Dendritic cell treated with granulocyte-macrophage colony-stimulating factor and Interleukin-4, amounts not matched to agents 40 ng/mL and 50 ng/mL, for 4 days (primary cell): ENCODE measurements at regions not wholly inside any gene's neighbourhood (a gene's known extent, or its start where the extent isn't known, plus 50 kb on each side); places are given as distances from the start of the nearest gene placed in this dataset.
"Not testable (repeated sequence)": the region's sequence is repeated elsewhere in the genome, so short reads cannot be mapped to it uniquely, and the experiment has no call there.

Experiments used
- H3K27ac Mint-ChIP-seq: one replicate; pipeline ENCODE4 v1.8.0; 2022; ENCODE audit warnings: mild to moderate bottlenecking, mixed read lengths
- H3K27me3 Mint-ChIP-seq: one replicate; pipeline ENCODE4 v1.8.0; 2022; ENCODE audit warnings: mild to moderate bottlenecking, mixed read lengths
- H3K36me3 Mint-ChIP-seq: one replicate; pipeline ENCODE4 v1.8.0; 2022; ENCODE audit warnings: low read depth, mixed read lengths
- H3K4me1 Mint-ChIP-seq: one replicate; pipeline ENCODE4 v1.8.0; 2022; ENCODE audit warnings: low read depth, mixed read lengths
- H3K4me3 Mint-ChIP-seq: one replicate; pipeline ENCODE4 v1.8.0; 2022; ENCODE audit warnings: mild to moderate bottlenecking, moderate library complexity, mixed read lengths
- H3K9me3 Mint-ChIP-seq: one replicate; pipeline ENCODE4 v1.8.0; 2022; ENCODE audit warnings: mixed read lengths
- intact Hi-C: fragments of 100-400 bp; cut with micrococcal nuclease; formaldehyde crosslinking; loops from one replicate; pipeline ENCODE4 v1.15.0; 2022

- Mint-ChIP-seq H3K4me3 (no peak overlapping the region), H3K36me3 (no peaks in the 10 kb centered on the region), H3K27ac (no peak overlapping the region), H3K4me1 (no peaks in the 10 kb centered on the region), H3K9me3 (peaks cover 20% of the 10 kb centered on the region), H3K27me3 (no peaks in the 10 kb centered on the region)
- intact Hi-C loops = no loop called here
Measured at GRCh38 chr21:19065164-19065563, 661.6 kb upstream of the TMPRSS15 start.

GRCh38 chr21:19076031-19076430, 672.4 kb upstream of the TMPRSS15 start:
- H3K4me1 Mint-ChIP-seq = no peaks in the 10 kb centered on the region
- no peak overlapping the region for H3K4me3 Mint-ChIP-seq
- no peaks in the 10 kb centered on the region for H3K27me3 Mint-ChIP-seq
- H3K27ac Mint-ChIP-seq = no peak overlapping the region
- H3K9me3 Mint-ChIP-seq = peaks cover 55% of the 10 kb centered on the region
- intact Hi-C loops = no loop called here
- no peaks in the 10 kb centered on the region for H3K36me3 Mint-ChIP-seq

GRCh38 chr21:19109694-19110093, 706.1 kb upstream of the TMPRSS15 start:
- no peaks in the 10 kb centered on the region for H3K4me1 Mint-ChIP-seq
- intact Hi-C loops = no loop called here
- H3K27me3 Mint-ChIP-seq = no peaks in the 10 kb centered on the region
- peaks cover 10% of the 10 kb centered on the region for H3K9me3 Mint-ChIP-seq
- H3K36me3 Mint-ChIP-seq = no peaks in the 10 kb centered on the region
- H3K4me3 Mint-ChIP-seq = no peak overlapping the region
- no peak overlapping the region for H3K27ac Mint-ChIP-seq

- H3K27ac Mint-ChIP-seq, H3K27me3 Mint-ChIP-seq, intact Hi-C loops, H3K4me1 Mint-ChIP-seq, H3K4me3 Mint-ChIP-seq, H3K36me3 Mint-ChIP-seq: not testable (repeated sequence)
- H3K9me3 Mint-ChIP-seq = peaks cover 29% of the 10 kb centered on the region
Measured at GRCh38 chr21:19119259-19119658, 715.7 kb upstream of the TMPRSS15 start.

- H3K27ac Mint-ChIP-seq = no peak overlapping the region
- intact Hi-C loops = no loop called here
- H3K4me3 Mint-ChIP-seq = no peak overlapping the region
- peaks cover 34% of the 10 kb centered on the region for H3K9me3 Mint-ChIP-seq
- no peaks in the 10 kb centered on the region for H3K36me3 Mint-ChIP-seq
- H3K27me3 Mint-ChIP-seq = no peaks in the 10 kb centered on the region
- no peaks in the 10 kb centered on the region for H3K4me1 Mint-ChIP-seq
Measured at GRCh38 chr21:19120591-19120990, 717.0 kb upstream of the TMPRSS15 start.

GRCh38 chr21:19122356-19122755, 718.8 kb upstream of the TMPRSS15 start:
- no peak overlapping the region for H3K27ac Mint-ChIP-seq

GRCh38 chr21:19123053-19123452, 719.5 kb upstream of the TMPRSS15 start:
- Mint-ChIP-seq H3K27ac (no peak overlapping the region), H3K27me3 (no peaks in the 10 kb centered on the region), H3K36me3 (no peaks in the 10 kb centered on the region), H3K9me3 (peaks cover 50% of the 10 kb centered on the region), H3K4me3 (no peak overlapping the region), H3K4me1 (no peaks in the 10 kb centered on the region)
- intact Hi-C loops = no loop called here

More at GRCh38 chr21:19122356-19122755, 718.8 kb upstream of the TMPRSS15 start:
- intact Hi-C loops = no loop called here
- H3K36me3 Mint-ChIP-seq = no peaks in the 10 kb centered on the region
- H3K4me1 Mint-ChIP-seq = no peaks in the 10 kb centered on the region
- peaks cover 50% of the 10 kb centered on the region for H3K9me3 Mint-ChIP-seq
- no peak overlapping the region for H3K4me3 Mint-ChIP-seq
- H3K27me3 Mint-ChIP-seq = no peaks in the 10 kb centered on the region

GRCh38 chr21:19123525-19123924, 719.9 kb upstream of the TMPRSS15 start:
- H3K4me3 Mint-ChIP-seq = no peak overlapping the region
- intact Hi-C loops = no loop called here
- peaks cover 50% of the 10 kb centered on the region for H3K9me3 Mint-ChIP-seq
- no peaks in the 10 kb centered on the region for H3K36me3 Mint-ChIP-seq
- no peaks in the 10 kb centered on the region for H3K27me3 Mint-ChIP-seq
- H3K27ac Mint-ChIP-seq = no peak overlapping the region
- no peaks in the 10 kb centered on the region for H3K4me1 Mint-ChIP-seq

- H3K9me3 Mint-ChIP-seq = peaks cover 48% of the 10 kb centered on the region
- no peaks in the 10 kb centered on the region for H3K4me1 Mint-ChIP-seq
- intact Hi-C loops = no loop called here
- no peak overlapping the region for H3K27ac Mint-ChIP-seq
- no peaks in the 10 kb centered on the region for H3K36me3 Mint-ChIP-seq
- no peaks in the 10 kb centered on the region for H3K27me3 Mint-ChIP-seq
- H3K4me3 Mint-ChIP-seq = no peak overlapping the region
Measured at GRCh38 chr21:19124691-19125090, 721.1 kb upstream of the TMPRSS15 start.

- H3K36me3 Mint-ChIP-seq = no peaks in the 10 kb centered on the region
- H3K9me3 Mint-ChIP-seq = peaks cover 27% of the 10 kb centered on the region
- H3K27me3 Mint-ChIP-seq = no peaks in the 10 kb centered on the region
Measured at GRCh38 chr21:19130379-19131028, 726.9 kb upstream of the TMPRSS15 start.

GRCh38 chr21:19141511-19141910, 737.9 kb upstream of the TMPRSS15 start:
- intact Hi-C loops = no loop called here
- Mint-ChIP-seq H3K4me1 (no peaks in the 10 kb centered on the region), H3K27me3 (no peaks in the 10 kb centered on the region), H3K4me3 (no peak overlapping the region), H3K27ac (no peak overlapping the region), H3K36me3 (no peaks in the 10 kb centered on the region), H3K9me3 (peaks cover 42% of the 10 kb centered on the region)

More at GRCh38 chr21:19130379-19131028, 726.9 kb upstream of the TMPRSS15 start:
- H3K27ac Mint-ChIP-seq = no peak overlapping the region
- no peaks in the 10 kb centered on the region for H3K4me1 Mint-ChIP-seq
- H3K4me3 Mint-ChIP-seq = no peak overlapping the region
- intact Hi-C loops = no loop called here

- Mint-ChIP-seq H3K4me3 (no peak overlapping the region), H3K36me3 (no peaks in the 10 kb centered on the region), H3K9me3 (peaks cover 41% of the 10 kb centered on the region), H3K27ac (no peak overlapping the region), H3K4me1 (no peaks in the 10 kb centered on the region), H3K27me3 (no peaks in the 10 kb centered on the region)
- intact Hi-C loops = no loop called here
Measured at GRCh38 chr21:19145682-19146293, 742.2 kb upstream of the TMPRSS15 start.

GRCh38 chr21:19148056-19148455, 744.5 kb upstream of the TMPRSS15 start:
- Mint-ChIP-seq H3K9me3 (peaks cover 39% of the 10 kb centered on the region), H3K4me3 (no peak overlapping the region), H3K27me3 (no peaks in the 10 kb centered on the region), H3K36me3 (no peaks in the 10 kb centered on the region), H3K4me1 (no peaks in the 10 kb centered on the region), H3K27ac (no peak overlapping the region)
- intact Hi-C loops = no loop called here

GRCh38 chr21:19171585-19171984, 768.0 kb upstream of the TMPRSS15 start:
- intact Hi-C loops = no loop called here
- H3K27me3 Mint-ChIP-seq = no peaks in the 10 kb centered on the region
- no peak overlapping the region for H3K27ac Mint-ChIP-seq
- H3K4me3 Mint-ChIP-seq = no peak overlapping the region
- no peaks in the 10 kb centered on the region for H3K4me1 Mint-ChIP-seq
- peaks cover 4% of the 10 kb centered on the region for H3K9me3 Mint-ChIP-seq
- no peaks in the 10 kb centered on the region for H3K36me3 Mint-ChIP-seq
